ENCODE measurements at regions not wholly inside any gene's neighbourhood (a gene's known extent, or its start where the extent isn't known, plus 50 kb on each side); places are given as distances from the start of the nearest gene placed in this dataset.

DNA sequence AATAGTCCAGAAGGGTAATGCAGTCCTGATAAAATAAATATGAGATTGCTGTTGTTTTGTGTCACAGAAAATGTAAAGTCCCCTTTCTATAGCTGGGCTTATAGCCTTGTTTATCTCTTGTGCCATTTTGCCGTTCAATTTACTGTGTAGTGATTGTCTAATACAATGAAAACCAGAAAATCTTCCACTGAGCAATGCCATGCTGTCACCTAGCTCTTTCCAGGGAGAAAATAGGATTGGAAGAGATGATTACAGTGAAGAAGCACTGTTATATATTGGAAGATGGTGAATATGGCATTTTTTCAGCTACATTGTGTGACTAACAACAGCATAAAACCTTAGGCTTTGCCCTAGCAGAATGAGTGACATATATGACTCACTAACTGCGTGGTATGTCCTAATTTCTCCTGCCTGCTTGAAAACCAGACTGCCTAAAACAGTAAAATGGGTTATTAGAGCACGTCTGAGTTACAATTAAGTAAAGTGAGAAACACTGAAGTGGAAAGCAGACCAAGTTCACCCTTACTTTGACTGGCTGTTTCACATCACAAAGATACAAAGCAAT is 332.4 kb upstream of the ZP4 start:
- Histone ChIP-seq H3K27me3 (ENCODE audit: insufficient read depth, low read length) (no peaks in the 10 kb centered on the region), H2AFZ (ENCODE audit: low read length) (no peak overlapping the region), H3K79me2 (ENCODE audit: insufficient read depth, low read length) (no peaks in the 10 kb centered on the region), H3K4me1 (ENCODE audit: insufficient read depth, low read length) (no peaks in the 10 kb centered on the region), H3K9me3 (ENCODE audit: low read depth, low read length) (no peaks in the 10 kb centered on the region), H3K4me2 (ENCODE audit: insufficient read depth, low read length) (no peak overlapping the region), H3K4me3 (ENCODE audit: insufficient read depth, low read length) (no peak overlapping the region), H4K20me1 (ENCODE audit: insufficient read depth, low read length) (no peaks in the 10 kb centered on the region), H3K36me3 (ENCODE audit: insufficient read depth, low read length) (no peaks in the 10 kb centered on the region), H3K27ac (ENCODE audit: low read depth, low read length) (no peak overlapping the region)
- no peak for DNase-seq (ENCODE audit: insufficient read length, low spot score, missing footprints)
- TF ChIP-seq CTCF (IDR thresholded peaks at IDR 0.05; ENCODE audit: extremely low read depth, low read depth, low read length) = no peak

GRCh38 chr1:238221738-238222137 is 331.0 kb upstream of the ZP4 start:
- no peaks in the 10 kb centered on the region for H3K27me3 ChIP-seq (ENCODE audit: insufficient read depth, low read length)
- H3K4me2 ChIP-seq (ENCODE audit: insufficient read depth, low read length) = no peak overlapping the region
- no peaks in the 10 kb centered on the region for H4K20me1 ChIP-seq (ENCODE audit: insufficient read depth, low read length)
- no peaks in the 10 kb centered on the region for H3K79me2 ChIP-seq (ENCODE audit: insufficient read depth, low read length)
- H3K27ac ChIP-seq (ENCODE audit: low read depth, low read length) = no peak overlapping the region
- H3K4me3 ChIP-seq (ENCODE audit: insufficient read depth, low read length) = no peak overlapping the region
- H3K9me3 ChIP-seq (ENCODE audit: low read depth, low read length) = no peaks in the 10 kb centered on the region
- DNase-seq (ENCODE audit: insufficient read length, low spot score, missing footprints) = no peak
- H2AFZ ChIP-seq (ENCODE audit: low read length) = no peak overlapping the region
- no peaks in the 10 kb centered on the region for H3K4me1 ChIP-seq (ENCODE audit: insufficient read depth, low read length)
- no peak for TF ChIP-seq CTCF (IDR thresholded peaks at IDR 0.05; ENCODE audit: extremely low read depth, low read depth, low read length)
- H3K36me3 ChIP-seq (ENCODE audit: insufficient read depth, low read length) = no peaks in the 10 kb centered on the region

- Histone ChIP-seq H3K4me2 (ENCODE audit: insufficient read depth, low read length) (no peak overlapping the region), H3K36me3 (ENCODE audit: insufficient read depth, low read length) (no peaks in the 10 kb centered on the region), H3K79me2 (ENCODE audit: insufficient read depth, low read length) (no peaks in the 10 kb centered on the region), H3K27ac (ENCODE audit: low read depth, low read length) (no peak overlapping the region), H4K20me1 (ENCODE audit: insufficient read depth, low read length) (no peaks in the 10 kb centered on the region), H2AFZ (ENCODE audit: low read length) (no peak overlapping the region), H3K9me3 (ENCODE audit: low read depth, low read length) (peaks cover 2% of the 10 kb centered on the region), H3K4me3 (ENCODE audit: insufficient read depth, low read length) (no peak overlapping the region), H3K27me3 (ENCODE audit: insufficient read depth, low read length) (no peaks in the 10 kb centered on the region), H3K4me1 (ENCODE audit: insufficient read depth, low read length) (no peaks in the 10 kb centered on the region)
- no peak for TF ChIP-seq CTCF (IDR thresholded peaks at IDR 0.05; ENCODE audit: extremely low read depth, low read depth, low read length)
- DNase-seq (ENCODE audit: insufficient read length, low spot score, missing footprints) = no peak
Observed at GRCh38 chr1:238214449-238214848, 323.7 kb upstream of the ZP4 start.

DNA sequence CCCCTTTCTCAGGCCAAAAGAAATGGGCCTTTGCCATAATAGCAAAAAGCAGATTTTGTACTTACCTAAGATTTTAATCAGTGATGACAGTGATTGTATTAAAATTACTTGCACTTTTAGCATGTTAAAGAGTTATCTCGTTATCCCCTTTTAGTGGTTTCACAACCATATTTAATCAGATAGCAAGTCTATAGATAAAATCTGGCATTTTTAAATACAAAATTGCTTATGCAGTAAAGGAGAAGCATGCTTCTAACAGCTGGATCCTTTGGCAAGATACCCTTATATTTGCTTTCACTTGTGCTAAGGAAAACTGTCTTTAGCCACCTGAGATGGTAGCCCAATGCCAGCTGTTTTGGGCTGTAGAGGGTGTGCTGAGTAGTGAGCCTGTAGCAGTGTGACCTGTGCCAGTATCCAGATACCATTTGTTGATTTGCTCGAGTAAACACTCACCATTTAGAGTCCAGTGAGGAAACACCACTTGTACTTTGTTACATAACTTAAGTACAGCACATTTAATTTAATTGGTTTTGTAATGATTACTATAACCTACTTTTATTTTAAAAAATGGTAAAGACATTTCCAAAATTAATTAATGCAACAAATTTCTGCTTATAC is 314.4 kb upstream of the ZP4 start:
- Histone ChIP-seq H3K79me2 (ENCODE audit: insufficient read depth, low read length) (no peaks in the 10 kb centered on the region), H3K27ac (ENCODE audit: low read depth, low read length) (no peak overlapping the region), H3K4me2 (ENCODE audit: insufficient read depth, low read length) (no peak overlapping the region), H3K36me3 (ENCODE audit: insufficient read depth, low read length) (no peaks in the 10 kb centered on the region), H3K4me3 (ENCODE audit: insufficient read depth, low read length) (no peak overlapping the region), H3K27me3 (ENCODE audit: insufficient read depth, low read length) (no peaks in the 10 kb centered on the region), H3K9me3 (ENCODE audit: low read depth, low read length) (no peaks in the 10 kb centered on the region), H4K20me1 (ENCODE audit: insufficient read depth, low read length) (no peaks in the 10 kb centered on the region), H2AFZ (ENCODE audit: low read length) (no peak overlapping the region), H3K4me1 (ENCODE audit: insufficient read depth, low read length) (no peaks in the 10 kb centered on the region)
- TF ChIP-seq CTCF (IDR thresholded peaks at IDR 0.05; ENCODE audit: extremely low read depth, low read depth, low read length) = no peak
- DNase-seq (ENCODE audit: insufficient read length, low spot score, missing footprints) = no peak
